ENCODE measurements at regions not wholly inside any gene's neighbourhood (a gene's known extent, or its start where the extent isn't known, plus 50 kb on each side); places are given as distances from the start of the nearest gene placed in this dataset.

DNA sequence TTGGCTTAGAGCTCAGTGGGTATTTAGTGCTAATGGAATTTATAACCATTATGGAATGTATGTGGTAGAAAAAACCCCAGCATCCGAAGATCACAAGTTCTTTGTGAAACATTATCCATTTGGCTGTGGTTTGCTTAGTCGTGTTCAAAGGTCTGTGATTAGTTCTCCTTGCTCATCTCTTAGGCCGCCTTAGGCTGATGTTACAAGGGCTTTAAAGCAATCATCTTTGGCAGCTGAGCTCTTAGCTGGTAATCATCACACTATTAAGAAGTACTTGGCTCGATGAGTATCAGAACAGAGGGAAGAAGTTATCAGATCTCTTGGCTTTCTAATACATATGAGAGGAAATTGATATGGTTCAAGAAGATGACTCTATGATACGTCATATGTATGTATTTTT, 124.1 kb upstream of the E2F7 start:
- Histone ChIP-seq H3K79me2 (ENCODE audit: insufficient read depth, low read length) (no peaks in the 10 kb centered on the region), H3K4me2 (ENCODE audit: insufficient read depth, low read length) (peak overlapping the region; percentile 59), H4K20me1 (ENCODE audit: insufficient read depth, low read length) (no peaks in the 10 kb centered on the region), H3K4me1 (ENCODE audit: insufficient read depth, low read length) (peaks cover 21% of the 10 kb centered on the region), H3K4me3 (ENCODE audit: insufficient read depth, low read length) (no peak overlapping the region), H3K27me3 (ENCODE audit: insufficient read depth, low read length) (no peaks in the 10 kb centered on the region), H2AFZ (ENCODE audit: low read length) (no peak overlapping the region), H3K9me3 (ENCODE audit: low read depth, low read length) (no peaks in the 10 kb centered on the region), H3K27ac (ENCODE audit: low read depth, low read length) (peak overlapping the region; percentile 90), H3K36me3 (ENCODE audit: insufficient read depth, low read length) (no peaks in the 10 kb centered on the region)
- peak; percentile 29 for DNase-seq (ENCODE audit: insufficient read length, low spot score, missing footprints)
- TF ChIP-seq, protein P1, sequence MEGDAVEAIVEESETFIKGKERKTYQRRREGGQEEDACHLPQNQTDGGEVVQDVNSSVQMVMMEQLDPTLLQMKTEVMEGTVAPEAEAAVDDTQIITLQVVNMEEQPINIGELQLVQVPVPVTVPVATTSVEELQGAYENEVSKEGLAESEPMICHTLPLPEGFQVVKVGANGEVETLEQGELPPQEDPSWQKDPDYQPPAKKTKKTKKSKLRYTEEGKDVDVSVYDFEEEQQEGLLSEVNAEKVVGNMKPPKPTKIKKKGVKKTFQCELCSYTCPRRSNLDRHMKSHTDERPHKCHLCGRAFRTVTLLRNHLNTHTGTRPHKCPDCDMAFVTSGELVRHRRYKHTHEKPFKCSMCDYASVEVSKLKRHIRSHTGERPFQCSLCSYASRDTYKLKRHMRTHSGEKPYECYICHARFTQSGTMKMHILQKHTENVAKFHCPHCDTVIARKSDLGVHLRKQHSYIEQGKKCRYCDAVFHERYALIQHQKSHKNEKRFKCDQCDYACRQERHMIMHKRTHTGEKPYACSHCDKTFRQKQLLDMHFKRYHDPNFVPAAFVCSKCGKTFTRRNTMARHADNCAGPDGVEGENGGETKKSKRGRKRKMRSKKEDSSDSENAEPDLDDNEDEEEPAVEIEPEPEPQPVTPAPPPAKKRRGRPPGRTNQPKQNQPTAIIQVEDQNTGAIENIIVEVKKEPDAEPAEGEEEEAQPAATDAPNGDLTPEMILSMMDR (IDR thresholded peaks at IDR 0.05; ENCODE audit: extremely low read depth, low read depth, low read length) = no peak

DNA sequence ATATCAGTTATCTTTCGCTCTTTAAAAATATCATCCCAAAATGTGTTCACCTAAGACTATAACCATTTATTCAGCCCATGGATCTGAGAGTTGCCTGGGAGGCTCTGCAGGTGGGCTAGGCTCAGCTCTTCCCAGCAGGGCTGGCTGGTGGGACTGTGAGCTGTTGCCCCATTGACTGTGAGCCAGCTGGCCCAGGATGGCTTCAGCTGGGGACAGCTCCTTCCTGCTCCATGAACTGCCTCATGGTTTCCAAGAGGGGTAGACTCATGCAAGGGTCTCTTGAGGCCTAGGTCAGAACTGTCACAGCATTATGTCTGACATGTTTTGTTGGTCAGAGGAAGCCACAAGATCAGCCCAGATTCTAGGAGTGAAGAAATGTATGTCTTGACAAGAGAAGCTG, 114.1 kb upstream of the E2F7 start:
- Histone ChIP-seq H3K27ac (ENCODE audit: low read depth, low read length) (no peak overlapping the region), H3K36me3 (ENCODE audit: insufficient read depth, low read length) (no peaks in the 10 kb centered on the region), H3K4me1 (ENCODE audit: insufficient read depth, low read length) (no peaks in the 10 kb centered on the region), H3K4me2 (ENCODE audit: insufficient read depth, low read length) (no peak overlapping the region), H3K27me3 (ENCODE audit: insufficient read depth, low read length) (no peaks in the 10 kb centered on the region), H4K20me1 (ENCODE audit: insufficient read depth, low read length) (no peaks in the 10 kb centered on the region), H2AFZ (ENCODE audit: low read length) (no peak overlapping the region), H3K9me3 (ENCODE audit: low read depth, low read length) (no peaks in the 10 kb centered on the region), H3K79me2 (ENCODE audit: insufficient read depth, low read length) (no peaks in the 10 kb centered on the region), H3K4me3 (ENCODE audit: insufficient read depth, low read length) (no peak overlapping the region)
- TF ChIP-seq, protein P1 (IDR thresholded peaks at IDR 0.05; ENCODE audit: extremely low read depth, low read depth, low read length) = no peak
- peak; percentile 38 for DNase-seq (ENCODE audit: insufficient read length, low spot score, missing footprints)

DNA sequence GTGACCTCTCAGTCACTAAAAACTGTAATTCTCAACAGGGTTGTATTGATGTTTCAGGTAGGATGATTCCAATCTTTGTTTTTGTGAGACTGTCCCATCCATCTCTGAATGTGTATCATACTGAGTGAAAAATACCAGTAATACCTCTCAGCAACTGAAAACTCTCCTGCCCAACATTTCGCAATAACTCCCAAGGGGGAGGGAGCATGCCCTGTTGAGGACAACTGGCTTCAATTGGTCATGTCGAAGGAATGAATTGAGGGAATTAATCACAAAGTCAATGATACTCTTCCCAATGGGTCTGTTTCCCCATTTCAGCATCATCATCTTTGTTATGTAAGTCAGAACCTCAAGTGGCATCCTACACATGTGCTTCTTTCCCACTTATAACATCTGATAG, 102.4 kb upstream of the E2F7 start:
- Histone ChIP-seq H3K79me2 (ENCODE audit: insufficient read depth, low read length) (no peaks in the 10 kb centered on the region), H3K4me2 (ENCODE audit: insufficient read depth, low read length) (no peak overlapping the region), H3K27me3 (ENCODE audit: insufficient read depth, low read length) (no peaks in the 10 kb centered on the region), H3K4me1 (ENCODE audit: insufficient read depth, low read length) (peaks cover 16% of the 10 kb centered on the region), H4K20me1 (ENCODE audit: insufficient read depth, low read length) (no peaks in the 10 kb centered on the region), H3K27ac (ENCODE audit: low read depth, low read length) (peak overlapping the region; percentile 52), H3K36me3 (ENCODE audit: insufficient read depth, low read length) (no peaks in the 10 kb centered on the region), H3K4me3 (ENCODE audit: insufficient read depth, low read length) (no peak overlapping the region), H3K9me3 (ENCODE audit: low read depth, low read length) (no peaks in the 10 kb centered on the region), H2AFZ (ENCODE audit: low read length) (no peak overlapping the region)
- TF ChIP-seq, protein P1 (IDR thresholded peaks at IDR 0.05; ENCODE audit: extremely low read depth, low read depth, low read length) = no peak
- no peak for DNase-seq (ENCODE audit: insufficient read length, low spot score, missing footprints)

DNA sequence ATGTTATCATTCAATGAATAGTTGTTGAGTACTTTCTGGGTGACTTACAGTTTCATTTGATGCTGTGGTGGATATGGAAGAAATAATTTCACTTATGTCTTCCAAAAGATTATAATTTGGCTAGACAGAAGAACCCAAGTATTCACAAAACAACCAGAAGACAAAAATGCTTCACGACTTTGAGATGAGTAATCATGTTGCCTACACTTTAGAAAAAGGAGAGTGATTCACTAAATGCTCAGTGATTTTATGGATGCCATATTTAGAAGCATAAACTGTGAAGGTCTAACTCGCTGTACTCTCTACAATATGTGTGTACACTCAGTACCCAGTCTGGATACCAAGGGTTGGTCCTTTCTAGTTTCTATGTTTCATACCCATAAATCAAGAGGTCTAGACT, 101.3 kb upstream of the E2F7 start:
- no peaks in the 10 kb centered on the region for H3K9me3 ChIP-seq (ENCODE audit: low read depth, low read length)
- H3K4me2 ChIP-seq (ENCODE audit: insufficient read depth, low read length) = peak overlapping the region; percentile 16
- no peaks in the 10 kb centered on the region for H3K27me3 ChIP-seq (ENCODE audit: insufficient read depth, low read length)
- no peaks in the 10 kb centered on the region for H3K36me3 ChIP-seq (ENCODE audit: insufficient read depth, low read length)
- H2AFZ ChIP-seq (ENCODE audit: low read length) = peak overlapping the region; percentile 6
- no peaks in the 10 kb centered on the region for H3K79me2 ChIP-seq (ENCODE audit: insufficient read depth, low read length)
- no peak for DNase-seq (ENCODE audit: insufficient read length, low spot score, missing footprints)
- H4K20me1 ChIP-seq (ENCODE audit: insufficient read depth, low read length) = no peaks in the 10 kb centered on the region
- TF ChIP-seq, protein P1 (IDR thresholded peaks at IDR 0.05; ENCODE audit: extremely low read depth, low read depth, low read length) = no peak
- peaks cover 16% of the 10 kb centered on the region for H3K4me1 ChIP-seq (ENCODE audit: insufficient read depth, low read length)
- H3K4me3 ChIP-seq (ENCODE audit: insufficient read depth, low read length) = no peak overlapping the region
- H3K27ac ChIP-seq (ENCODE audit: low read depth, low read length) = peak overlapping the region; percentile 52

Measured in osteoblast (primary cell).